ENCODE measurements at regions not wholly inside any gene's neighbourhood (a gene's known extent, or its start where the extent isn't known, plus 50 kb on each side); places are given as distances from the start of the nearest gene placed in this dataset.

DNA sequence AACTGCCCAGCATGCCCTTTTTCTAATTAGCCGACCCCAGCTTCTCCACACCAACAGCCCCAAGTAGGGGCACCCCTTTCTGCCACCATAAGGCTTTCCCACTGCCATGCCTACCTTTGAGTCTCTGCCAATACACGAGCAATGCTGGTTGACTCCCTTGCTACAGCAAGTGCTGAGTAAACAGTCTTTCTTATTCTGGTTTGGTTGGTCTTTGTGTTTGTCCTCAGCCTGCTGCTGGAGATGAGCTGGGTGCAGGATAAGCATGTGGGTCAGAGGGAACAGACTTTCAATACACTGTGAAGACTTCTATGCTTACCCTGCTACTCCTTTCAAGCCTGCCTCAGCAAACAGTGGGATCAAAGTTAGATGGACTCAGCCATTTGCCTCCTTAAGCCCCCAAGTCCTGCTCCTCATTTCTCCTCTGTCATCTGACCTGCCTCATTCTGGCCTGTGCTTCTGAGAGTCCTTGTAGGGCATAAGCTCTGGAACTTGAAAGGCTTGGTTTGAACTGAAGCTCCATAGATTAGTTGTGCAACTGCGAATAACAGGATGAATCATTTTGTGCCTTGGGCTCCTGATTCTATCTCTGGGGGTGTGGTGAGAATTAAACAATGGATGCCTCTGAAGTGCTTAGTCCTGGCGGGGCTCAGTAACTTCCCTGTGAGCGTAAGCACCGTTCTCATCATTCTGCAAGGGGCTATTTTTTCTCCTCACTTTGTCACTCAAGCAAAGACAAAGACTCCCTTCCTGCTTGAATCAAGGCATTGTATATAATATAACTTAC, 533.8 kb upstream of the DPP6 start:
- no peak overlapping the region for H3K4me3 ChIP-seq
- H3K27ac ChIP-seq, result peak overlapping the region; percentile 89 to 91
- intact Hi-C loops (cut with DNase I; ENCODE audit: low total_unique reads), result no loop called here
- no peaks in the 10 kb centered on the region for H3K9me3 ChIP-seq
- no peaks in the 10 kb centered on the region for H3K27me3 ChIP-seq
- H3K36me3 ChIP-seq, result no peaks in the 10 kb centered on the region
- no peaks in the 10 kb centered on the region for H3K4me1 ChIP-seq
- peak in 1 of 3 donors; percentile 62 for TF ChIP-seq POLR2AphosphoS5 (IDR thresholded peaks at IDR 0.05)
- no peak for TF ChIP-seq POLR2A (IDR thresholded peaks at IDR 0.05)
- DNase-seq (ENCODE audit: low spot score in 2 of 2), result peak in 1 of 2 donors; percentile 69

DNA sequence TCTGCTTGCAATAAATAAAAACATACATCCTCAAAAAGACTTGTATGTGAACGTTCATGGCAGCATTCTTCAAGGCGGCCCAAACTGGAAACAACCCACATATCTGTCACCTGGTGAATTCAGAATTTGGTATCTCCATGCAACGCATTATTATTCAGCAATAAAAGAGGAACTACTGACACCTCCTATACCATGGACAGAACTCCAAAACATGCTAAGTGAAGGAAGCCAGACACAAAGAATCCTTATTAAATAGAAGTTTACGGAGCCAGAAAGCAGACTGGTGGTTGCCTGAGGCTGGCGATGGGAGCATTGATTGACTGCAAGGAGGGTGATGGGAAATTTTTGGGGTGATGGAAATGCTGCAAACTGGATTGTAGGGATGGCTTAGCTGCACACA, 530.8 kb upstream of the DPP6 start:
- no peaks in the 10 kb centered on the region for H3K27me3 ChIP-seq
- no peak for DNase-seq (ENCODE audit: low spot score in 2 of 2)
- H3K4me1 ChIP-seq, result no peaks in the 10 kb centered on the region
- peak overlapping the region; percentile 10 to 12 for H3K27ac ChIP-seq
- no peak overlapping the region for H3K4me3 ChIP-seq
- TF ChIP-seq POLR2A (IDR thresholded peaks at IDR 0.05), result no peak
- no peak for TF ChIP-seq CTCF (IDR thresholded peaks at IDR 0.05)
- no peak for TF ChIP-seq POLR2AphosphoS5 (IDR thresholded peaks at IDR 0.05)
- intact Hi-C loops (cut with DNase I; ENCODE audit: low total_unique reads), result loop anchor here (5.0 kb wide), 1 partner anchor 941 kb away; no protein-coding TSS in a partner anchor
- no peaks in the 10 kb centered on the region for H3K36me3 ChIP-seq
- H3K9me3 ChIP-seq, result no peaks in the 10 kb centered on the region

- no peak for TF ChIP-seq POLR2AphosphoS5 (IDR thresholded peaks at IDR 0.05)
- TF ChIP-seq CTCF (IDR thresholded peaks at IDR 0.05), result no peak
- no peak for TF ChIP-seq POLR2A (IDR thresholded peaks at IDR 0.05)
- Histone ChIP-seq H3K4me3 (no peak overlapping the region), H3K27ac (peak overlapping the region; percentile 12 to 80), H3K27me3 (no peaks in the 10 kb centered on the region), H3K36me3 (no peaks in the 10 kb centered on the region), H3K9me3 (no peaks in the 10 kb centered on the region), H3K4me1 (no peaks in the 10 kb centered on the region)
- intact Hi-C loops (cut with DNase I; ENCODE audit: low total_unique reads), result loop anchor here (5.0 kb wide), 1 partner anchor 940 kb away; no protein-coding TSS in a partner anchor
- DNase-seq (ENCODE audit: low spot score in 2 of 2), result peak in 1 of 2 donors; percentile 70
Measured at GRCh38 chr7:153522261-153522660, 529.9 kb upstream of the DPP6 start.

- Histone ChIP-seq H3K4me1 (no peaks in the 10 kb centered on the region), H3K27ac (peak overlapping the region; percentile 67 to 80), H3K27me3 (no peaks in the 10 kb centered on the region), H3K9me3 (no peaks in the 10 kb centered on the region), H3K36me3 (no peaks in the 10 kb centered on the region), H3K4me3 (peak overlapping the region in 1 of 3 donors; percentile 25)
- intact Hi-C loops (cut with DNase I; ENCODE audit: low total_unique reads), result loop anchor here (5.0 kb wide), 1 partner anchor 939 kb away; no protein-coding TSS in a partner anchor
- DNase-seq (ENCODE audit: low spot score in 2 of 2), result peak in 1 of 2 donors; percentile 72
- TF ChIP-seq CTCF (IDR thresholded peaks at IDR 0.05) (no peak), POLR2AphosphoS5 (IDR thresholded peaks at IDR 0.05) (no peak), POLR2A (IDR thresholded peaks at IDR 0.05) (no peak)
Measured at GRCh38 chr7:153523320-153524015, 528.7 kb upstream of the DPP6 start.

GRCh38 chr7:153524070-153524601, 528.1 kb upstream of the DPP6 start:
- no peak for TF ChIP-seq CTCF (IDR thresholded peaks at IDR 0.05)
- Histone ChIP-seq H3K4me1 (no peaks in the 10 kb centered on the region), H3K36me3 (no peaks in the 10 kb centered on the region), H3K27me3 (no peaks in the 10 kb centered on the region), H3K9me3 (no peaks in the 10 kb centered on the region), H3K27ac (peak overlapping the region; percentile 67 to 80), H3K4me3 (peak overlapping the region in 1 of 3 donors; percentile 25)
- intact Hi-C loops (cut with DNase I; ENCODE audit: low total_unique reads), result loop anchor here (5.0 kb wide), 1 partner anchor 938 kb away; no protein-coding TSS in a partner anchor
- peak in 1 of 2 donors; percentile 85 for DNase-seq (ENCODE audit: low spot score in 2 of 2)
